Upper lobe of left lung (tissue), 6 donors: ENCODE measurements at regions not wholly inside any gene's neighbourhood (a gene's known extent, or its start where the extent isn't known, plus 50 kb on each side); places are given as distances from the start of the nearest gene placed in this dataset.

Experiments used
- ATAC-seq, 2 donors: fragments of 200-7000 bp; cut with Tn5 transposase; one replicate each; pipeline ENCODE4 v1.9.1; 2022; ENCODE audit warnings: mild to moderate bottlenecking in 2 of 2, moderate library complexity in 2 of 2; ENCODE audit not compliant: low FRiP score in 2 of 2
- DNase-seq, 2 donors: peaks; one replicate each; pipeline ENCODE4 v3.0.0-alpha.2; 2019 to 2020
- H3K27ac ChIP-seq, 4 donors: fragments of 200-600 bp; sonication (generic); one replicate each; pipeline ENCODE4 v1.5.1; 2016 to 2019
- H3K27me3 ChIP-seq, 4 donors: fragments of 200-600 bp; sonication (generic); one replicate each; pipeline ENCODE4 v1.5.1; 2017 to 2019
- H3K36me3 ChIP-seq, 4 donors: fragments of 200-600 bp; sonication (generic); one replicate each; pipeline ENCODE4 v1.5.1; 2016 to 2019
- H3K4me1 ChIP-seq, 4 donors: fragments of 200-600 bp; sonication (generic); one replicate each; pipeline ENCODE4 v1.5.1; 2018 to 2019
- H3K4me3 ChIP-seq, 4 donors: fragments of 200-600 bp; sonication (generic); one replicate each; pipeline ENCODE4 v1.5.1; 2017 to 2019; ENCODE audit warnings: mild to moderate bottlenecking in 2 of 4, moderate library complexity in 1 of 4
- H3K9me3 ChIP-seq, 4 donors: fragments of 200-600 bp; sonication (generic); one replicate each; pipeline ENCODE4 v1.5.1; 2018 to 2019
- CTCF ChIP-seq, 6 experiments: fragments of 450-650 bp in 4 of 6; fragments of 200-600 bp in 2 of 6; sonication (generic) in 2 of 6; IDR thresholded peaks; one replicate each; pipeline ENCODE4 v1.5.1; 2016 to 2019; ENCODE audit warnings: antibody characterized with exemption in 6 of 6
- EP300 ChIP-seq, 4 donors: sonication (generic); formaldehyde crosslinking; IDR thresholded peaks; one replicate each; pipeline ENCODE4 v1.5.1; 2017; ENCODE audit warnings: antibody characterized with exemption in 4 of 4, control low read depth in 2 of 4
- POLR2A ChIP-seq, 4 donors: fragments of 450-650 bp; IDR thresholded peaks; one replicate each; pipeline ENCODE4 v1.5.1; 2016 to 2017; ENCODE audit warnings: antibody characterized with exemption in 4 of 4, mild to moderate bottlenecking in 2 of 4
- POLR2AphosphoS5 ChIP-seq, 2 donors: sonication (generic); formaldehyde crosslinking; IDR thresholded peaks; one replicate each; pipeline ENCODE4 v1.5.1; 2017; ENCODE audit warnings: antibody characterized with exemption in 2 of 2
- WGBS, 2 donors: methylation state at CpG; one replicate each; pipeline ENCODE4 v1.1.5; 2017 to 2018; 5-methylcytosine and 5-hydroxymethylcytosine counted together
- donor health status: DM: no; HTN: no; CAD: no; lungs with moderate emphysema.
- donor health status: DM: no; HTN: yes; CAD: no; lungs with severe emphysema.

DNA sequence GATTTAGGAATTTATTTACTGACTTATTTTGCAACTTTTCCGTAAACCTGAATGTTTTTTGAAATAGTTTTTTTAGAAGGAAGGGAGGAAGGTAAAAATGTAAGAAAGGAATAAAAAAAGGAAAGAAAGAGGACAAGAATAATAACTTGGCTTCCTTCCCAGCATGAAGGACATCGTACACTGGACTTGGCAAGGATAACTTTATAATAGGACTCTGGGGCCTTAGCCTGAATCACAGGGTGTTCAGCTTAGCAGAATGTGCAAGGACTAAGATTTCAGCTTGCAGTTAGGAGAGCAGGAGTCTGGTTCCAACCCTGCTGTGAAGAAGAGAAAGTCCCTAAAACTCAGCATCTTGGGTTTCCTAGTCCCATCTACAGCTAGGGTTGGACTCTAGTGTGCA lies 1053.3 kb downstream of the VRK1 start:
- WGBS, 2 donors: 55 to 68% methylated on average over 2 of the region's 2 CpGs
- no peaks in the 10 kb centered on the region for H3K4me1 ChIP-seq
- H3K9me3 ChIP-seq: no peaks in the 10 kb centered on the region
- no peaks in the 10 kb centered on the region for H3K27me3 ChIP-seq
- DNase-seq (no peak), ATAC-seq (no peak)
- no peaks in the 10 kb centered on the region for H3K36me3 ChIP-seq
- TF ChIP-seq POLR2A (IDR thresholded peaks at IDR 0.05) (no peak), POLR2AphosphoS5 (IDR thresholded peaks at IDR 0.05) (no peak), CTCF (IDR thresholded peaks at IDR 0.05) (no peak), EP300 (IDR thresholded peaks at IDR 0.05) (no peak)
- H3K4me3 ChIP-seq: no peak overlapping the region
- no peak overlapping the region for H3K27ac ChIP-seq

- Histone ChIP-seq H3K36me3 (no peaks in the 10 kb centered on the region), H3K27me3 (no peaks in the 10 kb centered on the region), H3K4me1 (no peaks in the 10 kb centered on the region), H3K4me3 (no peak overlapping the region), H3K9me3 (no peaks in the 10 kb centered on the region), H3K27ac (no peak overlapping the region)
- DNase-seq (no peak), ATAC-seq (no peak)
- TF ChIP-seq CTCF (IDR thresholded peaks at IDR 0.05) (no peak), POLR2AphosphoS5 (IDR thresholded peaks at IDR 0.05) (no peak), POLR2A (IDR thresholded peaks at IDR 0.05) (no peak), EP300 (IDR thresholded peaks at IDR 0.05) (no peak)
- 88 to 90% methylated on average over 6 of the region's 6 CpGs for WGBS, 2 donors
These were observed 1053.7 kb downstream of the VRK1 start for GRCh38 chr14:97850886-97851285.

- Histone ChIP-seq H3K9me3 (no peaks in the 10 kb centered on the region), H3K27me3 (no peaks in the 10 kb centered on the region), H3K27ac (no peak overlapping the region), H3K36me3 (no peaks in the 10 kb centered on the region), H3K4me1 (no peaks in the 10 kb centered on the region), H3K4me3 (no peak overlapping the region)
- no peak for TF ChIP-seq POLR2A (IDR thresholded peaks at IDR 0.05)
- no peak for TF ChIP-seq EP300 (IDR thresholded peaks at IDR 0.05)
- no peak for TF ChIP-seq CTCF (IDR thresholded peaks at IDR 0.05)
- no peak for TF ChIP-seq POLR2AphosphoS5 (IDR thresholded peaks at IDR 0.05)
- WGBS, 2 donors: 65 to 69% methylated on average over 15 of the region's 15 CpGs
- no peak for DNase-seq
- ATAC-seq: no peak
These were observed 1054.3 kb downstream of the VRK1 start for GRCh38 chr14:97851428-97851995.

GRCh38 chr14:97854918-97855317 lies 1057.7 kb downstream of the VRK1 start:
- no peak for DNase-seq
- Histone ChIP-seq H3K27me3 (no peaks in the 10 kb centered on the region), H3K9me3 (no peaks in the 10 kb centered on the region), H3K27ac (no peak overlapping the region), H3K36me3 (no peaks in the 10 kb centered on the region), H3K4me3 (no peak overlapping the region), H3K4me1 (no peaks in the 10 kb centered on the region)
- no peak for ATAC-seq
- no peak for TF ChIP-seq EP300 (IDR thresholded peaks at IDR 0.05)
- TF ChIP-seq CTCF (IDR thresholded peaks at IDR 0.05): no peak
- no peak for TF ChIP-seq POLR2A (IDR thresholded peaks at IDR 0.05)
- no peak for TF ChIP-seq POLR2AphosphoS5 (IDR thresholded peaks at IDR 0.05)
- WGBS, 2 donors: 47 to 55% methylated on average over 9 of the region's 9 CpGs

GRCh38 chr14:97866195-97866594 lies 1069.0 kb downstream of the VRK1 start:
- DNase-seq: no peak
- 72 to 77% methylated on average over 2 of the region's 2 CpGs for WGBS, 2 donors
- H3K36me3 ChIP-seq: no peaks in the 10 kb centered on the region

More at GRCh38 chr14:97866195-97866594, 1069.0 kb downstream of the VRK1 start:
- no peak overlapping the region for H3K27ac ChIP-seq
- no peaks in the 10 kb centered on the region for H3K4me1 ChIP-seq
- no peaks in the 10 kb centered on the region for H3K9me3 ChIP-seq
- H3K27me3 ChIP-seq: no peaks in the 10 kb centered on the region
- no peak overlapping the region for H3K4me3 ChIP-seq
- TF ChIP-seq CTCF (IDR thresholded peaks at IDR 0.05) (no peak), POLR2A (IDR thresholded peaks at IDR 0.05) (no peak), EP300 (IDR thresholded peaks at IDR 0.05) (no peak), POLR2AphosphoS5 (IDR thresholded peaks at IDR 0.05) (no peak)
- ATAC-seq: no peak
